ENCODE measurements at regions not wholly inside any gene's neighbourhood (a gene's known extent, or its start where the extent isn't known, plus 50 kb on each side); places are given as distances from the start of the nearest gene placed in this dataset.
"Not testable (repeated sequence)": the region's sequence is repeated elsewhere in the genome, so short reads cannot be mapped to it uniquely, and the experiment has no call there.

- DNase-seq (ENCODE audit: low read depth in 2 of 2, low spot score in 1 of 2): not testable (repeated sequence)
These were observed 121.3 kb upstream of the NIPA1 start for GRCh38 chr15:22665059-22665702.

GRCh38 chr15:22665711-22666110 lies 120.7 kb upstream of the NIPA1 start:
- DNase-seq (ENCODE audit: low read depth in 2 of 2, low spot score in 1 of 2): not testable (repeated sequence)

- not testable (repeated sequence) for DNase-seq (ENCODE audit: low read depth in 2 of 2, low spot score in 1 of 2)
These were observed 101.7 kb upstream of the NIPA1 start for GRCh38 chr15:22684786-22685185.

- not testable (repeated sequence) for DNase-seq (ENCODE audit: low read depth in 2 of 2, low spot score in 1 of 2)
These were observed 86.6 kb upstream of the NIPA1 start for GRCh38 chr15:22699881-22700280.

GRCh38 chr15:22710831-22711341 lies 75.6 kb upstream of the NIPA1 start:
- DNase-seq (ENCODE audit: low read depth in 2 of 2, low spot score in 1 of 2): not testable (repeated sequence)

GRCh38 chr15:22713933-22714332 lies 72.5 kb upstream of the NIPA1 start:
- not testable (repeated sequence) for DNase-seq (ENCODE audit: low read depth in 2 of 2, low spot score in 1 of 2)

GRCh38 chr15:22714358-22715132 lies 71.9 kb upstream of the NIPA1 start:
- DNase-seq (ENCODE audit: low read depth in 2 of 2, low spot score in 1 of 2): not testable (repeated sequence)

- DNase-seq (ENCODE audit: low read depth in 2 of 2, low spot score in 1 of 2): not testable (repeated sequence)
These were observed 71.2 kb upstream of the NIPA1 start for GRCh38 chr15:22715133-22715845.

GRCh38 chr15:22719980-22720379 lies 66.5 kb upstream of the NIPA1 start:
- DNase-seq (ENCODE audit: low read depth in 2 of 2, low spot score in 1 of 2): not testable (repeated sequence)

GRCh38 chr15:22726104-22726503 lies 60.3 kb upstream of the NIPA1 start:
- not testable (repeated sequence) for DNase-seq (ENCODE audit: low read depth in 2 of 2, low spot score in 1 of 2)

- DNase-seq (ENCODE audit: low read depth in 2 of 2, low spot score in 1 of 2): not testable (repeated sequence)
These were observed 51.4 kb upstream of the NIPA1 start for GRCh38 chr15:22735067-22735466.

- DNase-seq (ENCODE audit: low read depth in 2 of 2, low spot score in 1 of 2): no peak
These were observed 50.7 kb upstream of the NIPA1 start for GRCh38 chr15:22735781-22736180.

- not testable (repeated sequence) for DNase-seq (ENCODE audit: low read depth in 2 of 2, low spot score in 1 of 2)
These were observed 50.2 kb upstream of the NIPA1 start for GRCh38 chr15:22736200-22736599.
